HEK293 (cell line): ENCODE measurements at regions not wholly inside any gene's neighbourhood (a gene's known extent, or its start where the extent isn't known, plus 50 kb on each side); places are given as distances from the start of the nearest gene placed in this dataset.

Experiments used
- CTCF ChIA-PET: fragments of 350-600 bp; formaldehyde crosslinking; extraction: SDS; loops from one replicate; lab custom pipeline; 2021; ENCODE audit warnings: antibody characterized with exemption; lab: Yijun Ruan, JAX
- POLR2A ChIA-PET: fragments of 300-600 bp; formaldehyde crosslinking; extraction: SDS; loops from one replicate; lab custom pipeline; 2020; ENCODE audit warnings: antibody characterized with exemption, inconsistent platforms; lab: Yijun Ruan, JAX
- H3K27ac ChIP-seq: fragments of 200-500 bp; sonication (Bioruptor generic); 2 replicates; pipeline ENCODE4 v1.5.1; 2014; ENCODE audit warnings: low read depth, low read length, control low read depth, inconsistent platforms; ENCODE audit errors: extremely low read depth
- H3K36me3 ChIP-seq, 2 experiments: fragments of 200-500 bp in 1 of 2; sonication (Bioruptor generic) in 1 of 2; 1 replicate in 1 of 2; 2 replicates in 1 of 2; pipeline ENCODE4 v1.5.1; 2014 to 2017; ENCODE audit warnings: inconsistent platforms in 2 of 2, low read length in 2 of 2; ENCODE audit not compliant: control insufficient read depth in 2 of 2, insufficient read depth in 1 of 2
- H3K4me1 ChIP-seq: fragments of 200-500 bp; sonication (Bioruptor generic); 2 replicates; pipeline ENCODE4 v1.5.1; 2014; ENCODE audit warnings: mild to moderate bottlenecking, low read length, inconsistent platforms; ENCODE audit not compliant: control insufficient read depth, insufficient read depth
- H3K4me3 ChIP-seq: 2 replicates; pipeline ENCODE4 v1.5.1; 2011; ENCODE audit warnings: low read depth, mild to moderate bottlenecking, control low read depth, low read length, moderate library complexity
- H3K9me3 ChIP-seq: fragments of 200-500 bp; sonication (Bioruptor generic); 2 replicates; pipeline ENCODE4 v1.5.1; 2014; ENCODE audit warnings: low read depth, low read length, inconsistent platforms; ENCODE audit not compliant: control insufficient read depth, insufficient read depth
- EGR2 ChIP-seq: fragments of 450-650 bp; formaldehyde crosslinking; IDR thresholded peaks from 2 replicates; pipeline ENCODE4 v1.5.1; 2016; ENCODE audit warnings: low read depth, missing biosample characterization, missing genetic modification characterization
- HOXC10 ChIP-seq: sonication (generic); formaldehyde crosslinking; IDR thresholded peaks from 2 replicates; pipeline ENCODE4 v1.8.1; 2023; ENCODE audit warnings: mild to moderate bottlenecking, missing genetic modification reagents
- KLF16 ChIP-seq: fragments of 450-650 bp; formaldehyde crosslinking; IDR thresholded peaks from 2 replicates; pipeline ENCODE4 v1.5.1; 2017; ENCODE audit warnings: missing biosample characterization, missing genetic modification characterization
- KLF8 ChIP-seq: fragments of 450-650 bp; formaldehyde crosslinking; IDR thresholded peaks from 2 replicates; pipeline ENCODE4 v1.5.1; 2016; ENCODE audit warnings: missing biosample characterization, missing genetic modification characterization
- KLF9 ChIP-seq: fragments of 450-650 bp; formaldehyde crosslinking; IDR thresholded peaks from 2 replicates; pipeline ENCODE4 v1.5.1; 2016; ENCODE audit warnings: missing biosample characterization, missing genetic modification characterization, low read depth
- PRDM10 ChIP-seq: fragments of 450-650 bp; formaldehyde crosslinking; IDR thresholded peaks from 2 replicates; pipeline ENCODE4 v1.5.1; 2016; ENCODE audit warnings: missing biosample characterization, missing genetic modification characterization
- YY1 ChIP-seq: fragments of 450-650 bp; formaldehyde crosslinking; IDR thresholded peaks from 2 replicates; pipeline ENCODE4 v1.5.1; 2018; ENCODE audit warnings: missing biosample characterization, missing genetic modification characterization
- ZBTB21 ChIP-seq: fragments of 450-650 bp; formaldehyde crosslinking; IDR thresholded peaks from 2 replicates; pipeline ENCODE4 v1.5.1; 2017; ENCODE audit warnings: missing biosample characterization, missing genetic modification characterization
- ZNF223 ChIP-seq: fragments of 450-650 bp; formaldehyde crosslinking; IDR thresholded peaks from 2 replicates; pipeline ENCODE4 v1.5.1; 2016; ENCODE audit warnings: missing biosample characterization, missing genetic modification characterization
- ZNF23 ChIP-seq: fragments of 450-650 bp; formaldehyde crosslinking; IDR thresholded peaks from 2 replicates; pipeline ENCODE4 v1.5.1; 2016; ENCODE audit warnings: missing biosample characterization, missing genetic modification characterization, borderline replicate concordance
- ZNF239 ChIP-seq: fragments of 450-650 bp; formaldehyde crosslinking; IDR thresholded peaks from 2 replicates; pipeline ENCODE4 v1.5.1; 2016; ENCODE audit warnings: missing biosample characterization, missing genetic modification characterization
- ZNF248 ChIP-seq: fragments of 450-650 bp; formaldehyde crosslinking; IDR thresholded peaks from 2 replicates; pipeline ENCODE4 v1.5.1; 2017; ENCODE audit warnings: missing biosample characterization, missing genetic modification characterization
- ZNF555 ChIP-seq: fragments of 450-650 bp; formaldehyde crosslinking; conservative IDR thresholded peaks from 2 replicates; pipeline ENCODE4 v1.5.1; 2017; ENCODE audit warnings: missing biosample characterization, mild to moderate bottlenecking, missing genetic modification characterization, inconsistent platforms
- ZNF560 ChIP-seq: fragments of 450-650 bp; formaldehyde crosslinking; IDR thresholded peaks from 2 replicates; pipeline ENCODE4 v1.5.1; 2017; ENCODE audit warnings: missing biosample characterization, missing genetic modification characterization, borderline replicate concordance
- ZNF600 ChIP-seq: fragments of 450-650 bp; formaldehyde crosslinking; IDR thresholded peaks from 2 replicates; pipeline ENCODE4 v1.5.1; 2016; ENCODE audit warnings: missing biosample characterization, missing genetic modification characterization
- ZSCAN16 ChIP-seq: fragments of 450-650 bp; formaldehyde crosslinking; IDR thresholded peaks from 2 replicates; pipeline ENCODE4 v1.5.1; 2016; ENCODE audit warnings: missing biosample characterization, missing genetic modification characterization
- ZSCAN4 ChIP-seq: fragments of 450-650 bp; formaldehyde crosslinking; IDR thresholded peaks from 2 replicates; pipeline ENCODE4 v1.5.1; 2017; ENCODE audit warnings: missing biosample characterization, missing genetic modification characterization
- TF ChIP-seq, protein P1 (sequence below): fragments of 450-650 bp; formaldehyde crosslinking; conservative IDR thresholded peaks from 2 replicates; pipeline ENCODE4 v1.5.1; 2016; ENCODE audit warnings: low read depth, missing biosample characterization, missing genetic modification characterization
- TF ChIP-seq, protein P2 (sequence below): IDR thresholded peaks from 2 replicates; pipeline ENCODE4 v1.6.1; 2011; ENCODE audit warnings: mild to moderate bottlenecking, low read depth, low read length, borderline replicate concordance

- ChIA-PET POLR2A (no interaction called here), CTCF (interaction anchor here (1.8 kb wide), 1 partner anchor 400 kb away, joined by 7 read pairs; no protein-coding TSS in a partner anchor)
- no peaks in the 10 kb centered on the region for H3K4me1 ChIP-seq
- no peak overlapping the region for H3K4me3 ChIP-seq
- no peaks in the 10 kb centered on the region for H3K9me3 ChIP-seq
- no peak overlapping the region for H3K27ac ChIP-seq
- H3K36me3 ChIP-seq = no peaks in the 10 kb centered on the region
- TF ChIP-seq, protein P1, sequence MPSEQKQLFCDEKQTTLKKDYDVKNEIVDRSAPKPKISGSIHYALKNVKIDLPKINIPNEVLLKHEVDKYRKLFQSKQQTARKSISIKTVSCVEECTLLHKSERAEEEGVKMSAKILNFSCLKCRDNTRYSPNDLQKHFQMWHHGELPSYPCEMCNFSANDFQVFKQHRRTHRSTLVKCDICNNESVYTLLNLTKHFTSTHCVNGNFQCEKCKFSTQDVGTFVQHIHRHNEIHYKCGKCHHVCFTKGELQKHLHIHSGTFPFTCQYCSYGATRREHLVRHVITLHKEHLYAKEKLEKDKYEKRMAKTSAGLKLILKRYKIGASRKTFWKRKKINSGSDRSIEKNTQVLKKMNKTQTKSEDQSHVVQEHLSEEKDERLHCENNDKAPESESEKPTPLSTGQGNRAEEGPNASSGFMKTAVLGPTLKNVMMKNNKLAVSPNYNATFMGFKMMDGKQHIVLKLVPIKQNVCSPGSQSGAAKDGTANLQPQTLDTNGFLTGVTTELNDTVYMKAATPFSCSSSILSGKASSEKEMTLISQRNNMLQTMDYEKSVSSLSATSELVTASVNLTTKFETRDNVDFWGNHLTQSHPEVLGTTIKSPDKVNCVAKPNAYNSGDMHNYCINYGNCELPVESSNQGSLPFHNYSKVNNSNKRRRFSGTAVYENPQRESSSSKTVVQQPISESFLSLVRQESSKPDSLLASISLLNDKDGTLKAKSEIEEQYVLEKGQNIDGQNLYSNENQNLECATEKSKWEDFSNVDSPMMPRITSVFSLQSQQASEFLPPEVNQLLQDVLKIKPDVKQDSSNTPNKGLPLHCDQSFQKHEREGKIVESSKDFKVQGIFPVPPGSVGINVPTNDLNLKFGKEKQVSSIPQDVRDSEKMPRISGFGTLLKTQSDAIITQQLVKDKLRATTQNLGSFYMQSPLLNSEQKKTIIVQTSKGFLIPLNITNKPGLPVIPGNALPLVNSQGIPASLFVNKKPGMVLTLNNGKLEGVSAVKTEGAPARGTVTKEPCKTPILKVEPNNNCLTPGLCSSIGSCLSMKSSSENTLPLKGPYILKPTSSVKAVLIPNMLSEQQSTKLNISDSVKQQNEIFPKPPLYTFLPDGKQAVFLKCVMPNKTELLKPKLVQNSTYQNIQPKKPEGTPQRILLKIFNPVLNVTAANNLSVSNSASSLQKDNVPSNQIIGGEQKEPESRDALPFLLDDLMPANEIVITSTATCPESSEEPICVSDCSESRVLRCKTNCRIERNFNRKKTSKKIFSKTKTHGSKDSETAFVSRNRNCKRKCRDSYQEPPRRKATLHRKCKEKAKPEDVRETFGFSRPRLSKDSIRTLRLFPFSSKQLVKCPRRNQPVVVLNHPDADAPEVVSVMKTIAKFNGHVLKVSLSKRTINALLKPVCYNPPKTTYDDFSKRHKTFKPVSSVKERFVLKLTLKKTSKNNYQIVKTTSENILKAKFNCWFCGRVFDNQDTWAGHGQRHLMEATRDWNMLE = no peak
- TF ChIP-seq ZSCAN16 (tag by site-specific recombination) = no peak
- TF ChIP-seq KLF8 (tag by site-specific recombination) = no peak
- no peak for TF ChIP-seq ZNF248 (tag by site-specific recombination)
- no peak for TF ChIP-seq ZNF560
- TF ChIP-seq EGR2 = no peak
- TF ChIP-seq, all 188 proteins: peak for 0
Observed at GRCh38 chr20:48220033-48220633, 434.9 kb upstream of the SULF2 start.

DNA sequence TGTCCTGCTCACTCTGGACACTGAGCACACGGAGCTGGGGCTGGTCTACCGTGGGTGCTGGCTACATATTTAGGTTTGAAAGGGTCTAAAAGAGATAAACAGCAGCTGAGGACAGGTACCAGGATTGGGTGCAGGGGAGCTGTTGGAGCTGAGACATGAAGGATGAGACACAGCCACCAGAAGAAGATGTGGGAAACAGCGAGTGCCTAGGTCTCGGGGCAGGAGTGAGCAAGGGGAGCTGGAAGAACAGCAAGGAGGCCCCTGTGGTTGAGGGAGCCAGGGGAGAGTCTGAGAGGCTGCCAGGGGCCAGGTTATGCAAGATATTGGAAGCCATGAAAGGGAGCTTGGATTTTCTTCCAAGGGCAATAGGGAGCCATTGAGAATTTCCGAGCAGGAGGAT lies 434.0 kb upstream of the SULF2 start:
- Histone ChIP-seq H3K4me3 (no peak overlapping the region), H3K4me1 (no peaks in the 10 kb centered on the region), H3K27ac (no peak overlapping the region), H3K9me3 (no peaks in the 10 kb centered on the region), H3K36me3 (no peaks in the 10 kb centered on the region)
- POLR2A ChIA-PET = no interaction called here
- TF ChIP-seq YY1 (no peak), ZNF600 (tag by site-specific recombination) (no peak), KLF9 (tag by site-specific recombination) (no peak), HOXC10 (CRISPR knock-in tag) (no peak), ZNF223 (tag by site-specific recombination) (no peak), ZNF23 (no peak), ZNF555 (no peak), ZBTB21 (tag by site-specific recombination) (no peak), KLF16 (tag by site-specific recombination) (no peak), ZNF239 (tag by site-specific recombination) (no peak)
- TF ChIP-seq, protein P2, sequence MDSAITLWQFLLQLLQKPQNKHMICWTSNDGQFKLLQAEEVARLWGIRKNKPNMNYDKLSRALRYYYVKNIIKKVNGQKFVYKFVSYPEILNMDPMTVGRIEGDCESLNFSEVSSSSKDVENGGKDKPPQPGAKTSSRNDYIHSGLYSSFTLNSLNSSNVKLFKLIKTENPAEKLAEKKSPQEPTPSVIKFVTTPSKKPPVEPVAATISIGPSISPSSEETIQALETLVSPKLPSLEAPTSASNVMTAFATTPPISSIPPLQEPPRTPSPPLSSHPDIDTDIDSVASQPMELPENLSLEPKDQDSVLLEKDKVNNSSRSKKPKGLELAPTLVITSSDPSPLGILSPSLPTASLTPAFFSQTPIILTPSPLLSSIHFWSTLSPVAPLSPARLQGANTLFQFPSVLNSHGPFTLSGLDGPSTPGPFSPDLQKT = no peak
- CTCF ChIA-PET = no interaction called here

DNA sequence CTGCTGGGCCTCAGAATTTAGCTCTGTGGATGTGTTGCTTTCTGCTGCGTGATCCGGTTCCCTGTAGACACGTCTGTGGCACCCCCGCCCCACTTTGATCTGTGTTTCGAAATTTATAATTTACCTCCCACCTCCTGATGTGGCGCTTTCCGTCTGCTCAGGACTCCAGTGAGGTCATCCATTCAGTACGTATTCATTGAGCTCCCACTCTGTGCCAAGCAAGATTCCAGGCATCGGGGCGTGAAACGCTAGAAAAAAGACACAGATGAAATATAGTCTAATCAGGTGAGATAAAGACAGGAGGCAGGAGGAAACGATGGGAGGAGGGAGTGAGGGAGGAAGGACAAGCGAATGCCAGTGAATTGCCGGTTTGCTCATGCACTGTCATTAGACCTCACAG lies 431.9 kb upstream of the SULF2 start:
- Histone ChIP-seq H3K36me3 (no peaks in the 10 kb centered on the region), H3K27ac (no peak overlapping the region), H3K9me3 (no peaks in the 10 kb centered on the region), H3K4me3 (no peak overlapping the region), H3K4me1 (no peaks in the 10 kb centered on the region)
- CTCF ChIA-PET = interaction anchor here (0.5 to 0.6 kb wide), 2 partner anchors 14 to 193 kb away, joined by 3 read pairs; no protein-coding TSS in a partner anchor
- POLR2A ChIA-PET = no interaction called here
- TF ChIP-seq PRDM10 (tag by site-specific recombination) (0 out of 2 replicates have a peak, but pooled peaks have one; percentile 17), ZSCAN4 (tag by site-specific recombination) (no peak)
